Keratinocyte (primary cell): ENCODE measurements at regions not wholly inside any gene's neighbourhood (a gene's known extent, or its start where the extent isn't known, plus 50 kb on each side); places are given as distances from the start of the nearest gene placed in this dataset.
A peak's percentile ranks its signal among the peaks of the same experiment; 100 is the strongest.

Source experiments
- DNase-seq: peaks from one replicate; pipeline ENCODE4 v3.0.0-alpha.2; 2011; ENCODE audit warnings: low read depth, missing footprints, low spot score
- FAIRE-seq: peaks from 2 replicates; lab custom pipeline; 2011; peaks lifted over from hg19 to GRCh38; lab: Jason Lieb, UNC
- H2AFZ ChIP-seq: 2 replicates; pipeline ENCODE4 v1.6.0; 2012; ENCODE audit warnings: low read length, control low read depth, inconsistent platforms; ENCODE audit not compliant: control insufficient read depth
- H3K27ac ChIP-seq: 2 replicates; pipeline ENCODE4 v1.5.1; 2011; ENCODE audit warnings: low read length; ENCODE audit not compliant: control insufficient read depth, insufficient read depth
- H3K27me3 ChIP-seq: 3 replicates; pipeline ENCODE4 v1.6.0; 2011; ENCODE audit warnings: low read length; ENCODE audit not compliant: control insufficient read depth, insufficient read depth; ENCODE audit errors: extremely low read depth
- H3K36me3 ChIP-seq, 2 experiments: 2 replicates in 1 of 2; 3 replicates in 1 of 2; pipeline ENCODE4 v1.5.1; 2011; ENCODE audit warnings: low read length in 2 of 2, mild to moderate bottlenecking in 1 of 2; ENCODE audit not compliant: control insufficient read depth in 2 of 2, insufficient read depth in 2 of 2; ENCODE audit errors: extremely low read depth in 1 of 2
- H3K4me1 ChIP-seq: 3 replicates; pipeline ENCODE4 v1.5.1; 2011; ENCODE audit warnings: low read length; ENCODE audit not compliant: control insufficient read depth, insufficient read depth; ENCODE audit errors: extremely low read depth
- H3K4me2 ChIP-seq: 3 replicates; pipeline ENCODE4 v1.6.0; 2011; ENCODE audit warnings: low read depth, low read length; ENCODE audit not compliant: control insufficient read depth, insufficient read depth; ENCODE audit errors: extremely low read depth
- H3K4me3 ChIP-seq, 3 experiments: fragments of 200-600 bp in 1 of 3; sonication (generic) in 1 of 3; 2 replicates in 2 of 3; 3 replicates in 1 of 3; pipeline ENCODE4 v1.5.1; 2011 to 2016; ENCODE audit warnings: low read length in 3 of 3, mild to moderate bottlenecking in 3 of 3, control low read depth in 2 of 3, inconsistent platforms in 1 of 3, low read depth in 1 of 3, mixed read lengths in 1 of 3, mixed run types in 1 of 3, moderate library complexity in 1 of 3; ENCODE audit not compliant: control insufficient read depth in 2 of 3, insufficient read depth in 2 of 3; ENCODE audit errors: extremely low read depth in 1 of 3
- H3K79me2 ChIP-seq: 2 replicates; pipeline ENCODE4 v1.6.0; 2012; ENCODE audit warnings: low read length; ENCODE audit not compliant: control insufficient read depth, insufficient read depth
- H3K9ac ChIP-seq: 3 replicates; pipeline ENCODE4 v1.6.0; 2011; ENCODE audit warnings: low read length; ENCODE audit not compliant: control insufficient read depth, insufficient read depth; ENCODE audit errors: extremely low read depth
- H3K9me1 ChIP-seq: 3 replicates; pipeline ENCODE4 v1.6.0; 2011; ENCODE audit warnings: low read length; ENCODE audit not compliant: control insufficient read depth, insufficient read depth; ENCODE audit errors: extremely low read depth
- H3K9me3 ChIP-seq: 2 replicates; pipeline ENCODE4 v1.5.1; 2012; ENCODE audit warnings: low read depth, low read length; ENCODE audit not compliant: control insufficient read depth
- H4K20me1 ChIP-seq: 3 replicates; pipeline ENCODE4 v1.6.0; 2011; ENCODE audit warnings: low read length; ENCODE audit not compliant: control insufficient read depth, insufficient read depth; ENCODE audit errors: extremely low read depth
- EZH2 ChIP-seq: IDR thresholded peaks from one replicate; pipeline ENCODE4 v1.6.1; 2012; ENCODE audit warnings: inconsistent platforms, mild to moderate bottlenecking, low read length, moderate library complexity
- dilution Hi-C: fragments of 300-500 bp; cut with MboI; formaldehyde crosslinking; loops from one replicate; pipeline ENCODE4 v1.7.0; 2020; ENCODE audit warnings: low sequenced_read_pairs; ENCODE audit not compliant: extremely low pct_ligation_motif_present
- TF ChIP-seq, protein P1 (sequence below), 3 experiments: IDR thresholded peaks in 1 of 3; conservative IDR thresholded peaks in 1 of 3; optimal IDR thresholded peaks in 1 of 3; 2 replicates in 2 of 3; 3 replicates in 1 of 3; pipeline versions ENCODE3 to v1.5.1; 2011; ENCODE audit warnings: low read length in 3 of 3, mild to moderate bottlenecking in 3 of 3, moderate library complexity in 2 of 3, control low read depth in 1 of 3, inconsistent platforms in 1 of 3; ENCODE audit not compliant: insufficient read depth in 2 of 3; ENCODE audit errors: extremely low read depth in 1 of 3

DNA sequence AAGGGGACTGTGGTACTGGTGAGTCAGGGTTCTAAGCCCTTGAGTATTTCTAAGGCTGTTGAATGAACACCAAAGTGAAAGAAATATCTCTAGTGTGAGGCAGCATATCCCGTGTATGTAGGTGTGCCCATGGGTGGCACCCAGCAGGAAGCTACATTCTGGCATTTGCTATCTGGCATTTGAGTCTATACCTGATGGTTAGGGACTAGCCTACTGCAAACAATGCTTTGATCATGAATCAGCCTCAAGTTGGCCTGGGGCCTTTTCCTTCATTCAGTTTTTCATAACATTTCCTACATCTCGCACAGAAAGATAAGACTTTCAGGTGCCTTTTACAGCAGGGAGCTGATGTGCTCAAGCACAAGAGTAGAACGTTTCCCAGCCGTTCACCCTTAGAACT lies 85.7 kb upstream of the E2F7 start:
- TF ChIP-seq EZH2: no peak
- TF ChIP-seq, protein P1, sequence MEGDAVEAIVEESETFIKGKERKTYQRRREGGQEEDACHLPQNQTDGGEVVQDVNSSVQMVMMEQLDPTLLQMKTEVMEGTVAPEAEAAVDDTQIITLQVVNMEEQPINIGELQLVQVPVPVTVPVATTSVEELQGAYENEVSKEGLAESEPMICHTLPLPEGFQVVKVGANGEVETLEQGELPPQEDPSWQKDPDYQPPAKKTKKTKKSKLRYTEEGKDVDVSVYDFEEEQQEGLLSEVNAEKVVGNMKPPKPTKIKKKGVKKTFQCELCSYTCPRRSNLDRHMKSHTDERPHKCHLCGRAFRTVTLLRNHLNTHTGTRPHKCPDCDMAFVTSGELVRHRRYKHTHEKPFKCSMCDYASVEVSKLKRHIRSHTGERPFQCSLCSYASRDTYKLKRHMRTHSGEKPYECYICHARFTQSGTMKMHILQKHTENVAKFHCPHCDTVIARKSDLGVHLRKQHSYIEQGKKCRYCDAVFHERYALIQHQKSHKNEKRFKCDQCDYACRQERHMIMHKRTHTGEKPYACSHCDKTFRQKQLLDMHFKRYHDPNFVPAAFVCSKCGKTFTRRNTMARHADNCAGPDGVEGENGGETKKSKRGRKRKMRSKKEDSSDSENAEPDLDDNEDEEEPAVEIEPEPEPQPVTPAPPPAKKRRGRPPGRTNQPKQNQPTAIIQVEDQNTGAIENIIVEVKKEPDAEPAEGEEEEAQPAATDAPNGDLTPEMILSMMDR (optimal IDR thresholded peaks at IDR 0.05 in 1 of 3, IDR thresholded peaks at IDR 0.05 in 1 of 3, conservative IDR thresholded peaks at IDR 0.05 in 1 of 3; ENCODE audit: extremely low read depth in 1 of 3, insufficient read depth in 2 of 3, low read length in 3 of 3): no peak
- no peaks in the 10 kb centered on the region for H3K9me1 ChIP-seq
- H3K4me3 ChIP-seq: peak overlapping the region in 1 of 3 experiments; percentile 12
- H3K4me2 ChIP-seq: peak overlapping the region; percentile 45
- H3K27me3 ChIP-seq: no peaks in the 10 kb centered on the region
- FAIRE-seq (peak; percentile 96), DNase-seq (peak; percentile 15)
- peak overlapping the region; percentile 2 for H2AFZ ChIP-seq
- no peak overlapping the region for H3K9ac ChIP-seq
- H3K9me3 ChIP-seq: no peaks in the 10 kb centered on the region
- dilution Hi-C loops: no loop called here
- no peaks in the 10 kb centered on the region for H3K36me3 ChIP-seq
- no peaks in the 10 kb centered on the region for H3K79me2 ChIP-seq
- peaks cover 9% of the 10 kb centered on the region for H3K4me1 ChIP-seq
- H3K27ac ChIP-seq: no peak overlapping the region
- no peaks in the 10 kb centered on the region for H4K20me1 ChIP-seq

DNA sequence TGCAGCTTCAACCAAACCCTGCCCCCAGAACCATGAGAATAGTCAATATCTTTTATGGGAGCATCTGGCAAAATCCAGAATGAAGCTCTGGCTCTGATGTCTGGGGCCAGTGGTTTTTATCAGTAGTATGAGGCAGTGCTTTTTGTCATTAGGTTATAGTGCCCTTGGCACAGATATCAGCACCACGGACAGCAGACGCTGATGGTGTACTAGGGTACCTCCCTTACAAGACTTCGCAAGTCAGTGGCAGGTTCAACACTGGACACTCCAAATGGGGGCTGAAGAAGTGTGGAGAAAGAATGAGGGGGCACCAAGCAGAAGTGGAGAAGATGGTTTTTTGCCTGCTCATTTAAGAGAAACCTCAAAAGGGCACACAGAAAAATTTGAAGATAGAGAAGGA lies 68.2 kb upstream of the E2F7 start:
- FAIRE-seq: peak; percentile 61
- Histone ChIP-seq H3K4me3 (no peak overlapping the region), H3K27ac (no peak overlapping the region)

More for the DNA sequence above, 68.2 kb upstream of the E2F7 start:
- H3K27me3 ChIP-seq: no peaks in the 10 kb centered on the region
- H3K4me1 ChIP-seq: no peaks in the 10 kb centered on the region
- H3K4me2 ChIP-seq: no peak overlapping the region
- no peaks in the 10 kb centered on the region for H3K9me3 ChIP-seq
- H3K9ac ChIP-seq: no peak overlapping the region
- no peaks in the 10 kb centered on the region for H3K79me2 ChIP-seq
- no peaks in the 10 kb centered on the region for H3K36me3 ChIP-seq
- no peak for TF ChIP-seq EZH2
- TF ChIP-seq, protein P1 (optimal IDR thresholded peaks at IDR 0.05 in 1 of 3, IDR thresholded peaks at IDR 0.05 in 1 of 3, conservative IDR thresholded peaks at IDR 0.05 in 1 of 3; ENCODE audit: extremely low read depth in 1 of 3, insufficient read depth in 2 of 3, low read length in 3 of 3): no peak
- H2AFZ ChIP-seq: no peak overlapping the region
- no peaks in the 10 kb centered on the region for H3K9me1 ChIP-seq
- no peak for DNase-seq
- H4K20me1 ChIP-seq: no peaks in the 10 kb centered on the region
- dilution Hi-C loops: no loop called here
